ENCODE measurements at regions not wholly inside any gene's neighbourhood (a gene's known extent, or its start where the extent isn't known, plus 50 kb on each side); places are given as distances from the start of the nearest gene placed in this dataset.

- Histone ChIP-seq H3K9me2 (replicated peaks; ENCODE audit: low read length) (no peaks in the 10 kb centered on the region), H3K36me3 (ENCODE audit: low read depth, low read length) (no peaks in the 10 kb centered on the region), H2AFZ (ENCODE audit: low read length) (no peak overlapping the region), H3K4me3 (ENCODE audit: low read length) (no peak overlapping the region), H3K79me2 (ENCODE audit: low read length) (no peaks in the 10 kb centered on the region), H3F3A (ENCODE audit: low read length, unreplicated experiment) (no peaks in the 10 kb centered on the region), H3K4me1 (ENCODE audit: insufficient read depth, low read length) (peaks cover 13% of the 10 kb centered on the region), H3K27me3 (ENCODE audit: low read length) (no peaks in the 10 kb centered on the region), H3K27ac (ENCODE audit: low read length) (no peak overlapping the region), H4K20me1 (ENCODE audit: low read length) (no peaks in the 10 kb centered on the region), H3K4me2 (ENCODE audit: low read length) (no peak overlapping the region), H3K9me3 (ENCODE audit: low read length) (no peaks in the 10 kb centered on the region), H3K9ac (ENCODE audit: low read length) (no peak overlapping the region)
- ChIA-PET CTCF (no interaction called here), POLR2A (ENCODE audit: unreplicated experiment) (no interaction called here)
- no TSS peak for BruUV-seq (replicated peaks)
- ATAC-seq (no peak), DNase-seq (no peak)
- intact Hi-C loops (cut with micrococcal nuclease), result no loop called here
- no peak for TF ChIP-seq EZH2phosphoT487 (IDR thresholded peaks at IDR 0.05; ENCODE audit: borderline replicate concordance, low read length)
- TF ChIP-seq EZH2 (IDR thresholded peaks at IDR 0.05; ENCODE audit: low read length, unreplicated experiment), result no peak
- TF ChIP-seq CTCF (conservative IDR thresholded peaks at IDR 0.05; ENCODE audit: low read depth, low read length), result no peak
Measured at GRCh38 chr12:41972598-41972997, 172.1 kb downstream of the GXYLT1 start.

- no peak for ATAC-seq
- no TSS peak for BruUV-seq (replicated peaks)
- H4K20me1 ChIP-seq (ENCODE audit: low read length), result no peaks in the 10 kb centered on the region
- no peak overlapping the region for H3K4me2 ChIP-seq (ENCODE audit: low read length)
- intact Hi-C loops (cut with micrococcal nuclease), result no loop called here
- H3K27ac ChIP-seq (ENCODE audit: low read length), result no peak overlapping the region
- no peaks in the 10 kb centered on the region for H3K9me2 ChIP-seq (replicated peaks; ENCODE audit: low read length)
- H3K9ac ChIP-seq (ENCODE audit: low read length), result no peak overlapping the region
- CTCF ChIA-PET, result no interaction called here
- H3K4me3 ChIP-seq (ENCODE audit: low read length), result no peak overlapping the region
- H2AFZ ChIP-seq (ENCODE audit: low read length), result no peak overlapping the region
- no peaks in the 10 kb centered on the region for H3K79me2 ChIP-seq (ENCODE audit: low read length)
- no peak for DNase-seq
- no peaks in the 10 kb centered on the region for H3K27me3 ChIP-seq (ENCODE audit: low read length)
- TF ChIP-seq EZH2phosphoT487 (IDR thresholded peaks at IDR 0.05; ENCODE audit: borderline replicate concordance, low read length) (no peak), CTCF (conservative IDR thresholded peaks at IDR 0.05; ENCODE audit: low read depth, low read length) (no peak), EZH2 (IDR thresholded peaks at IDR 0.05; ENCODE audit: low read length, unreplicated experiment) (no peak)
- H3F3A ChIP-seq (ENCODE audit: low read length, unreplicated experiment), result no peaks in the 10 kb centered on the region
- H3K36me3 ChIP-seq (ENCODE audit: low read depth, low read length), result no peaks in the 10 kb centered on the region
- no peaks in the 10 kb centered on the region for H3K9me3 ChIP-seq (ENCODE audit: low read length)
- peaks cover 17% of the 10 kb centered on the region for H3K4me1 ChIP-seq (ENCODE audit: insufficient read depth, low read length)
- POLR2A ChIA-PET (ENCODE audit: unreplicated experiment), result no interaction called here
Measured at GRCh38 chr12:41972196-41972595, 172.5 kb downstream of the GXYLT1 start.

GRCh38 chr12:41970744-41971143, 173.9 kb downstream of the GXYLT1 start:
- Histone ChIP-seq H3K36me3 (ENCODE audit: low read depth, low read length) (no peaks in the 10 kb centered on the region), H3K4me1 (ENCODE audit: insufficient read depth, low read length) (peaks cover 31% of the 10 kb centered on the region), H3K27me3 (ENCODE audit: low read length) (no peaks in the 10 kb centered on the region), H4K20me1 (ENCODE audit: low read length) (no peaks in the 10 kb centered on the region), H3F3A (ENCODE audit: low read length, unreplicated experiment) (no peaks in the 10 kb centered on the region), H2AFZ (ENCODE audit: low read length) (no peak overlapping the region), H3K9me2 (replicated peaks; ENCODE audit: low read length) (no peaks in the 10 kb centered on the region), H3K79me2 (ENCODE audit: low read length) (no peaks in the 10 kb centered on the region), H3K9me3 (ENCODE audit: low read length) (no peaks in the 10 kb centered on the region), H3K4me2 (ENCODE audit: low read length) (no peak overlapping the region), H3K4me3 (ENCODE audit: low read length) (no peak overlapping the region), H3K9ac (ENCODE audit: low read length) (no peak overlapping the region), H3K27ac (ENCODE audit: low read length) (no peak overlapping the region)
- intact Hi-C loops (cut with micrococcal nuclease), result no loop called here
- no TSS peak for BruUV-seq (replicated peaks)
- CTCF ChIA-PET, result no interaction called here
- ATAC-seq (no peak), DNase-seq (no peak)
- POLR2A ChIA-PET (ENCODE audit: unreplicated experiment), result no interaction called here
- no peak for TF ChIP-seq CTCF (conservative IDR thresholded peaks at IDR 0.05; ENCODE audit: low read depth, low read length)

Measured in PC-3 (cell line).